Body of pancreas (tissue), 4 donors: ENCODE measurements at regions not wholly inside any gene's neighbourhood (a gene's known extent, or its start where the extent isn't known, plus 50 kb on each side); places are given as distances from the start of the nearest gene placed in this dataset.

Experiments
- CTCF ChIP-seq, 7 experiments: fragments of 450-650 bp in 4 of 7; fragments of 200-600 bp in 3 of 7; sonication (generic) in 3 of 7; IDR thresholded peaks; one replicate each; pipeline ENCODE4 v1.5.1; 2016 to 2019; ENCODE audit warnings: antibody characterized with exemption in 7 of 7
- POLR2A ChIP-seq, 3 donors: fragments of 450-650 bp; IDR thresholded peaks; one replicate each; pipeline ENCODE4 v1.6.1; 2016; ENCODE audit warnings: antibody characterized with exemption in 3 of 3, mild to moderate bottlenecking in 2 of 3

- TF ChIP-seq CTCF (IDR thresholded peaks at IDR 0.05) (no peak), POLR2A (IDR thresholded peaks at IDR 0.05) (no peak)
Measured at GRCh38 chr4:108398316-108398715, 222.1 kb upstream of the RPL34 start.
